ENCODE measurements at regions not wholly inside any gene's neighbourhood (a gene's known extent, or its start where the extent isn't known, plus 50 kb on each side); places are given as distances from the start of the nearest gene placed in this dataset.

GRCh38 chr14:29486132-29486531, 441.5 kb downstream of the PRKD1 start:
- TF ChIP-seq POLR2A (IDR thresholded peaks at IDR 0.05; ENCODE audit: low read length) (no peak), GATA1 (IDR thresholded peaks at IDR 0.05; ENCODE audit: low read depth, low read length) (no peak)
